GM12875 (cell line): ENCODE measurements at regions not wholly inside any gene's neighbourhood (a gene's known extent, or its start where the extent isn't known, plus 50 kb on each side); places are given as distances from the start of the nearest gene placed in this dataset.

Experiments used
- H3K4me3 ChIP-seq: one replicate; pipeline ENCODE4 v1.5.1; 2011; ENCODE audit warnings: low read depth, low read length, control low read depth
- CTCF ChIP-seq: IDR thresholded peaks from 2 replicates; pipeline ENCODE4 v1.5.1; 2011; ENCODE audit warnings: low read depth, mild to moderate bottlenecking, control low read depth, inconsistent platforms, low read length, moderate library complexity, borderline replicate concordance; ENCODE audit not compliant: insufficient read depth

- no peak for TF ChIP-seq CTCF
- no peak overlapping the region for H3K4me3 ChIP-seq
These were observed 343.0 kb upstream of the PODXL start for GRCh38 chr7:131899271-131900030.

GRCh38 chr7:131898418-131898817 is 342.0 kb upstream of the PODXL start:
- no peak overlapping the region for H3K4me3 ChIP-seq

GRCh38 chr7:131897790-131898165 is 341.4 kb upstream of the PODXL start:
- no peak overlapping the region for H3K4me3 ChIP-seq
- no peak for TF ChIP-seq CTCF

More at GRCh38 chr7:131898418-131898817, 342.0 kb upstream of the PODXL start:
- TF ChIP-seq CTCF = no peak

GRCh38 chr7:131897016-131897789 is 340.8 kb upstream of the PODXL start:
- no peak for TF ChIP-seq CTCF
- H3K4me3 ChIP-seq = no peak overlapping the region

GRCh38 chr7:131896165-131896863 is 339.9 kb upstream of the PODXL start:
- no peak overlapping the region for H3K4me3 ChIP-seq
- no peak for TF ChIP-seq CTCF

- no peak for TF ChIP-seq CTCF
- no peak overlapping the region for H3K4me3 ChIP-seq
These were observed 339.2 kb upstream of the PODXL start for GRCh38 chr7:131895541-131896164.
